Activated naive CD8-positive, alpha-beta T cell treated with anti-CD3 and anti-CD28 coated beads for 36 hours (primary cell): ENCODE measurements at regions not wholly inside any gene's neighbourhood (a gene's known extent, or its start where the extent isn't known, plus 50 kb on each side); places are given as distances from the start of the nearest gene placed in this dataset.

Source experiments
- DNase-seq: peaks from one replicate; pipeline ENCODE4 v3.0.0; 2021
- H3K27ac Mint-ChIP-seq: one replicate; pipeline ENCODE4 v1.8.0; 2022; ENCODE audit warnings: mild to moderate bottlenecking, moderate library complexity, mixed read lengths
- H3K27me3 Mint-ChIP-seq: one replicate; pipeline ENCODE4 v1.8.0; 2022; ENCODE audit warnings: mild to moderate bottlenecking, mixed read lengths
- H3K36me3 Mint-ChIP-seq: one replicate; pipeline ENCODE4 v1.8.0; 2021; ENCODE audit warnings: mild to moderate bottlenecking, mixed read lengths
- H3K4me1 Mint-ChIP-seq: one replicate; pipeline ENCODE4 v1.8.0; 2021; ENCODE audit warnings: mixed read lengths
- H3K4me3 Mint-ChIP-seq: one replicate; pipeline ENCODE4 v1.8.0; 2022; ENCODE audit warnings: mild to moderate bottlenecking, moderate library complexity, mixed read lengths
- H3K9me3 Mint-ChIP-seq: one replicate; pipeline ENCODE4 v1.8.0; 2022; ENCODE audit warnings: mixed read lengths

DNA sequence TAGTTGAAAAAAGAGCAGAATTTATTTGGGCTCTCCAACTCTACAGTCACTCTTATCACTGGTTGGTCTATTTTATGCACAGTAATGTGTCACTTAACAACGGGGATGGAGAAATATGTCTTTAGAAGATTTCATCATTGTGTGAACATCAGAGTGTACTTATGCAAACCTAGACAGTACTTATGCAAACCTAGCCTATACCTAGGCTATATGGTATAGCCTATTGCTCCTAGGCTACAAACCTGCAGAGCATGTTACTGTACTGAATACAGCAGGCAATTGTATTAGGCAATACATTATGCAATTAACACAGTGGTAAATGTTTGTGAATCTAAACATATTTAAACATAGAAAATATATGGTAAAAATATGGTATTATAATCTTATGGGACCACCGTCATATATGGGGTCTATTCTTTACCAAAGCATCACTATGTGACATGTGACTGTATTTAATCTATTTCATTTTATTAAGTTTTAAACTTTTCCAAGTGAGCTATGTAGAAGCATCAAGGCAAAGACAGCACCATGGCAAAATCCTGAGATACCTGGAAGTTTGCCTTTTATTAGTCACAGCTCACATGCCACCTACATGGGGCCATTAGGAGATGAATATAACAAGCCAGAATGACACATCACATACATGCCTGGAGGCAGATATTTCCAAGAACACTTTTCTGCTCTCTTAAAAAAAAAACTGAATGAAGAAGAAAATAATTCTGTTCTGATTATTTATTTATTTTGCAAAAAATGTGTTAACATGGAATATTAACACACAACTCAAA, 537.4 kb downstream of the TUSC7 start:
- H3K9me3 Mint-ChIP-seq: no peaks in the 10 kb centered on the region
- no peaks in the 10 kb centered on the region for H3K4me1 Mint-ChIP-seq
- H3K36me3 Mint-ChIP-seq: no peaks in the 10 kb centered on the region
- H3K27me3 Mint-ChIP-seq: no peaks in the 10 kb centered on the region
- DNase-seq: no peak
- no peak overlapping the region for H3K4me3 Mint-ChIP-seq
- no peak overlapping the region for H3K27ac Mint-ChIP-seq

DNA sequence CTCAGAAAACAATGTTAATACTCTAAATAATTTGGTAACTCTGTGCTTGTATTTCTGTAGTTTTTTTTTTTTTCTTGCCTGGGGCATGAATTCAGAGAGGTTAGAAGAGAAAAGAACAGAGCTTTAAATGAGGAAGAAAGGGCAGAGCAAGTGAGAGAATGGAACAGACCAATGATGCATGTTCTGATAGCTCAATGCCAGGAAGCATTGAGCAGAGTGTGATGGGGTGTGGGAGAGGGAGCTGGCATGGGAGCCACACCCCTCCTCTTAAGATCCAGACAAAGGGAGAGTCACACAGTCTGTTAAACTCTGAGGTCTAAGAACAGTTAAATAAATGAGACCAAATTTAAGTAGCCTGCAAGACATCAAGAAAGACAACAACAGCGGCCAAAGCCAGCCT, 538.6 kb downstream of the TUSC7 start:
- Mint-ChIP-seq H3K9me3 (no peaks in the 10 kb centered on the region), H3K4me3 (no peak overlapping the region), H3K36me3 (no peaks in the 10 kb centered on the region), H3K27me3 (no peaks in the 10 kb centered on the region), H3K27ac (no peak overlapping the region), H3K4me1 (no peaks in the 10 kb centered on the region)
- DNase-seq: no peak

DNA sequence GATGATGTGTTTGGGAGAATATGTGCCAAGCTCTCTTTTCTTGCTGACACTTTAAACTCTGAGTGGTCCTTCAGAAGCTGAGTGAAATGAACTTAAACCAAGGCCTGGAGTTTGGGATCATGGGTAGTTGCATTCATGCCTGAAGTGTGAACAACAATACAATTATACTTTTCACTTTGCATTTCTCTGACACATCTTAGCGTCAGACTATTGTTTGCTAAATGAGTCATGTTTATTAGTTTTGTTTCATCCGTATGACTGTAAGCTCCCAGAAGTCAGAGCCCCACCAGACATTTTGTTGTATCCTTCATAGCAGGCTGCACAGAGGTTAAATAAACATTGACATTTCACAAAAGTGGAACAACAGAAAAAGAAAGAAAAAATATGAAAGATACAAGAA, 542.6 kb downstream of the TUSC7 start:
- H3K27me3 Mint-ChIP-seq: no peaks in the 10 kb centered on the region
- H3K36me3 Mint-ChIP-seq: no peaks in the 10 kb centered on the region
- no peak overlapping the region for H3K27ac Mint-ChIP-seq
- H3K4me3 Mint-ChIP-seq: no peak overlapping the region
- no peaks in the 10 kb centered on the region for H3K4me1 Mint-ChIP-seq
- no peak for DNase-seq
- no peaks in the 10 kb centered on the region for H3K9me3 Mint-ChIP-seq

DNA sequence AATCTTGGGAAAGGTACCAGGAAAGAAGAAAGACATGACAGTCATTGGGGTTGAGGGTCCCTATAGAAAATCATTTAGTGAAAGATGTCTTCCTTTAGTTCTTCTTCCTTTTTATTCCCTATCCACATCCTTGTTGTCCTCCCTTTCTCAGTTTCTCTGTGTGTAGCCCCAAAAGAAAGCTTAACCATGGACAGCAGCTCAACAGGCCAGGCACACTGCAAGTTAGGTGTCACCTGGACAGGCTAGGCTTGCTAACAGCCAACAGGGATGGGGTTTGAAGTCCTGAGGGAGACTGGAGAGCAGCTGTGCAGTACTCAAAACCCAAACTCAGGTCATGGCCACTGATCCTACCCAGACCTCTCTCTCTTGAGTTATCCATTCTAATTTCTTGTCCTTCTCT, 543.1 kb downstream of the TUSC7 start:
- Mint-ChIP-seq H3K27me3 (no peaks in the 10 kb centered on the region), H3K36me3 (no peaks in the 10 kb centered on the region), H3K9me3 (no peaks in the 10 kb centered on the region), H3K4me1 (no peaks in the 10 kb centered on the region), H3K4me3 (no peak overlapping the region), H3K27ac (no peak overlapping the region)
- no peak for DNase-seq

DNA sequence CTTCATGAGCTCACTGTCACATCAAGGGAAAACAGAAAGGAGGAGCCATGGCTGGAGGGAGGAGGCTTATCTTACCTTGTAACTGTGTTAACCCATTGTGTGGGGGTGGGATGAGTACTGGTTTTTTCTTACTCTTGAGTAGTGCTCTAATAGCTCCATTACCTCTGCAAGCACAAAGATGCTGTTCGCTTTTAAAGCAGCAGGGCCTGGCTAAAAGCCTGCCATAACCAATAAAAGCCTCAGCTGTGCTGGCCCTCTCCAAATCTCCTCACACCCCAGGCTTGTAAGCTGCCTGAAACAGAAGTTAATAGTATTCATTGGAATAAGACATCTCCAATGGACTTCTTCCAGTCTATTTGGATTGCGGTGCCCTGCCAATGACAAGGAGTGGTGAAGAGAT, 544.1 kb downstream of the TUSC7 start:
- Mint-ChIP-seq H3K9me3 (no peaks in the 10 kb centered on the region), H3K27ac (no peak overlapping the region), H3K36me3 (no peaks in the 10 kb centered on the region), H3K27me3 (no peaks in the 10 kb centered on the region), H3K4me1 (no peaks in the 10 kb centered on the region), H3K4me3 (no peak overlapping the region)
- DNase-seq: no peak

DNA sequence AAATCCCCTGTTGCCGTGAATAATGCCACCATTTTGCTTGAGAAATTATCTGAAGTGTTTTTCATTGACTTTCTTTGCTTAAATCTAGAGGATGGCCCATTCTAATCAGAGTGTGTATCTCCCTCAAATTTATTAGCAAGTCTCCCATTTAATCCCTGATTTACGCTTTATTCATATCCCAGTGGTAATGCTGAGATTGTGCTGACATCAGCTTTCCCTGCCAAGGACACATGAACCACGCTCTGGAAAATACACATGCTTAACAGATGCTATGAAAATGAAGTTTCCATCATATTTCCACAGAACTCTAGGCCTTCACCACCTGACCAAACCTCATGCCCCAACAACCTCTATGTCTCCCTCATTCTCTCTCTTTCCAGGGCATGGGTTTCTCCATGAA, 545.4 kb downstream of the TUSC7 start:
- Mint-ChIP-seq H3K9me3 (no peaks in the 10 kb centered on the region), H3K4me3 (no peak overlapping the region), H3K4me1 (no peaks in the 10 kb centered on the region), H3K36me3 (no peaks in the 10 kb centered on the region), H3K27ac (no peak overlapping the region), H3K27me3 (no peaks in the 10 kb centered on the region)
- DNase-seq: no peak

DNA sequence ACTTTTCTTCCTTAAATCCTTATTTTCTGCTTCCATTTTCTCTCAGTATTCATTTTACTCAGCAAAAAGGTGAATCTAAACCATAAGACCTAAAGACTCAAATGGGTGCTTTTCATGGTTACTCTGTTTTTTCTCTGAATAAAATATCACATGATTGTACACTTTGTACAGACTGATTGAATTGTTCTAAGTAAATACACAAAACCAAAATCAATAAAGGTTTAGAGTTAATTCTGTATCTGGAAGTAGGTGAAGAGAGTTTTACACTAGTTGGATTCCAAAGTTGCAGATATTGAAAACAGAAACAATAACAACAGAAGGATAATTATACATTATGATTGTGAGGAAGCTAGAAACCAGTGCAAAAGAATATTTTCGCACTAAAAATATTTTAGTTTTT, 546.2 kb downstream of the TUSC7 start:
- Mint-ChIP-seq H3K27me3 (no peaks in the 10 kb centered on the region), H3K36me3 (no peaks in the 10 kb centered on the region)

DNA sequence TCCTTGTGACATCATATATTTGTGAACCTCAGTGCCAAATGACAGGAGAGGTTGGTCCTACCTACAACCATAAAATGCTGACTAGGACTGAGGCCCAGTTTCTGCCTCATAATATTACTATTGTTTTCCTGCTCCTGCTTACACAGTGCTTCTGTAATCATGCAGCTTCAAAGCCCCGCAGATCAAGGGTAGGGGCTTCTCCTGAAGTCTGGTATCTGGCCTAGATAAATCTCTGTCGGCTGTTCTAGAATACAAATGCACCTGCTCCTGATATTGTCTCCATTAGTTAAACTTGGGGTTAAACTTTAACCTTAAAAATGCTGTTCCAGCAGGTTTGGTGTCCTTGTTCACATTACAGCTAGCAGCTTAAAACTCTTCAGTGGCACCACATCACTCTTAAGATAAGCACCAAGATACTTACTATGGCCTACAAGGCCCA, 552.4 kb downstream of the TUSC7 start:
- no peak for DNase-seq
- Mint-ChIP-seq H3K27ac (no peak overlapping the region), H3K27me3 (no peaks in the 10 kb centered on the region), H3K36me3 (no peaks in the 10 kb centered on the region), H3K9me3 (no peaks in the 10 kb centered on the region), H3K4me3 (no peak overlapping the region), H3K4me1 (no peaks in the 10 kb centered on the region)

More for the DNA sequence above, 546.2 kb downstream of the TUSC7 start:
- no peaks in the 10 kb centered on the region for H3K9me3 Mint-ChIP-seq
- H3K4me1 Mint-ChIP-seq: no peaks in the 10 kb centered on the region
- no peak for DNase-seq
- no peak overlapping the region for H3K27ac Mint-ChIP-seq
- no peak overlapping the region for H3K4me3 Mint-ChIP-seq

DNA sequence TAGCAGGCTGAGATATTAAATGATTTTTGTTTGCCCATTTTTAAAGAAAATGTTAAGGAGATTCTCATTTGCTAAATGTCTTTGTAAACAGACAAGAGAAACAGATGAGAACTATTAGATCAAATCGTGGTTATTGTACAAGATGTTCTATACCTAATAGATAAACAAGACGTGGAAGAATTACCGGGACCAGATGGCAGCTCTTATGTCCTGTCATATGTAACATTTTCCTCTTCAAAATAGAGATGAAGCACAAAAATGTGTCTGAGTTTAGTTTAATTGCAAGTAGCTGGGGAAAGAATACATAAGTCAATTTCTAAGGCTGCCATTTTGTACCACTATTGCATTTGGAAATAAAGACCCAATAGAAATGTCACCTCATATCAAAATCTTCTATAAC, 553.7 kb downstream of the TUSC7 start:
- Mint-ChIP-seq H3K4me1 (no peaks in the 10 kb centered on the region), H3K9me3 (no peaks in the 10 kb centered on the region), H3K36me3 (no peaks in the 10 kb centered on the region), H3K27me3 (no peaks in the 10 kb centered on the region), H3K4me3 (no peak overlapping the region), H3K27ac (no peak overlapping the region)
- no peak for DNase-seq

DNA sequence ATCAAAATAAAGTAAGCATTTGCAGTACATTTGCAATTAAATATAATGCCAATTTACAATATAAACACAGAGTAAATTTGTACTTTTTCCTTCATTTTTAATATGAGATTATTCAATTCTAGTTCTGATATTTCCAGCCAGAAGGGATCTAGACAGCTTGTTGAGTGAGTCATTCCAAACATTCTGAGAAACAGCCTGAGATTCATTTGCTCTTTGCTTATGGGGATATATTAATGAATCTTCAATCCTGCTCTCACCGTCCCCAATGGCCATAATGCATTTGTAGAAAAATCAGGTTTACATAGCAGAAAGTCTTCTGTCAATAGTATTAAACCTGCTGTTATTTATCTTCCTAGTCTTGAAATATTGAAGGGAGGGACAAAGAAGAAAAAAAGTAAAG, 554.2 kb downstream of the TUSC7 start:
- no peaks in the 10 kb centered on the region for H3K4me1 Mint-ChIP-seq
- H3K9me3 Mint-ChIP-seq: no peaks in the 10 kb centered on the region
- no peak for DNase-seq
- H3K4me3 Mint-ChIP-seq: no peak overlapping the region
- no peaks in the 10 kb centered on the region for H3K36me3 Mint-ChIP-seq
- H3K27ac Mint-ChIP-seq: no peak overlapping the region
- H3K27me3 Mint-ChIP-seq: no peaks in the 10 kb centered on the region

DNA sequence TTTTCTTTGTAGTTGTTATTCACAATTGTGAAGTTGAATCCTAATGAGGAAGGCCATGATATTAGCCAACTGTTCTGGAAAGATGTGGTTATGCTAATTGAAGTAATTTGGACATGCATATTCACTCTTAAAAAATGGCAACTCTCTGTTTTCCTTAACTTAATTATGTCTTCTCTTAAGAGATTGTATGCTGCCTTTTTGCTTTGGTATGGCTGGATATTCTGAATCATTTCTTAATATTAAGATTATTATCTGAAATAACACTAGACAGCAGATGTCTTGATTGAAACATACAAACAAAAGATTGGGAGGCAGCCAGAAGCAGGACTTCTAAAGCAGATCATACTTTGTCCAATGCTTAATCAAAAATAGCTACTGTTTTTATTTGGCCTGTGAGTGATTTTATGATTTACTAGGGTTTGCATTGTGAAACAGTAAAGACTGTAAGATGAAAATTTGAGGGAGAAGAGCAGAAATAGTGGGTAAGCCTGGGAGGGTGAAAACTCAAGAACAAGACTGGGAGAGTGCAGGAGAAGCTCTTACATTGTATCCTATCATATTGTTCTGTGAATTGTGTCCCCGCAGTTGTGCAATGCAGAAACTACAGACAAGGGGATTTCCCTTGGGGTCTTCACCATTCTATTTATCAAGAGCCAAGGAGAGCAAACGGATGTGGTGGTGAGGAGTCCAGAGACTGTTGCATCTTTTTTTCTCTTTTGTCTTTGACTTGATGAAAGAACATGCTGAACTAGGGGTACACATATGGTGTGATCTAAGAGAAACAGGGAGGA, 554.8 kb downstream of the TUSC7 start:
- H3K27ac Mint-ChIP-seq: no peak overlapping the region

DNA sequence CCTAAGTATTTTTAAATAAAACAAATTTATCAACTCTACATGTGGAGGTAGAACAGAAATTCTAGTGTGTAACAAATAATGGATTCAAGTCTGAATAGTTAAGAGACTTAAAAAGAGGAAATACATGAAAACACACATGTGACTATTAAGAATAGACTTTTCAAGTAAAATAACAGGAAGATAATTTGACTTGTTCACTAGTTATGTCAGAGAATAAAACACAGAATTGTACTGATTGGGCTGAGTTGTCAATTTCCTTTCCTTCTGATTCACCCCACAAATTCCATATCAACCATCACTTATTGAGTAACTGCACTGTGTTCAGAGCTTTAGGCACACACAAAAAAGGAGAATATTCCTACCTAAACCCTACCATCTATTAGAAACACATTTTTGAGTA, 557.2 kb downstream of the TUSC7 start:
- peaks cover 2% of the 10 kb centered on the region for H3K9me3 Mint-ChIP-seq
- no peaks in the 10 kb centered on the region for H3K4me1 Mint-ChIP-seq
- H3K27ac Mint-ChIP-seq: no peak overlapping the region
- H3K4me3 Mint-ChIP-seq: no peak overlapping the region
- H3K27me3 Mint-ChIP-seq: no peaks in the 10 kb centered on the region
- H3K36me3 Mint-ChIP-seq: no peaks in the 10 kb centered on the region
- no peak for DNase-seq

More for the DNA sequence above, 554.8 kb downstream of the TUSC7 start:
- no peaks in the 10 kb centered on the region for H3K4me1 Mint-ChIP-seq
- no peaks in the 10 kb centered on the region for H3K9me3 Mint-ChIP-seq
- H3K27me3 Mint-ChIP-seq: no peaks in the 10 kb centered on the region
- no peak for DNase-seq
- H3K36me3 Mint-ChIP-seq: no peaks in the 10 kb centered on the region
- no peak overlapping the region for H3K4me3 Mint-ChIP-seq

DNA sequence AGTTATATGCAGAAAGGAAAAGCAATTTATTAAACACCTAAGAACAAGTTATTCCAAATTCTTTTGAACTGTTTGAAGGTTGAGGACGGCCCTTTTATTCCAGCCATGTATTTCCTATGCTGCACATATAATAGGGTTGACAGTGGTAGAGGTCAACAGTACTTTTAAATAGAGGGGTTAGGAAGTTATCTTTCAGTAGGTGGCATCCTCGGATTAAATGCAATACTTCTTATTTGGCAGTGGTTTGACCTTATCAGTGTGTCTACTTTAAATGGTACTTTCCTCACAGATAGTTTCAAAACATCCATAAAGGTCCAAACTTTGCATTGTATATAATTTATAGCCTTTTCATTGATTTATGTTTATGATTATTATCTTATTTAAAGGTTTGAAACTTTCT, 558.7 kb downstream of the TUSC7 start:
- Mint-ChIP-seq H3K4me1 (no peaks in the 10 kb centered on the region), H3K4me3 (no peak overlapping the region), H3K27ac (no peak overlapping the region), H3K36me3 (no peaks in the 10 kb centered on the region), H3K9me3 (peaks cover 2% of the 10 kb centered on the region), H3K27me3 (no peaks in the 10 kb centered on the region)
- DNase-seq: no peak

DNA sequence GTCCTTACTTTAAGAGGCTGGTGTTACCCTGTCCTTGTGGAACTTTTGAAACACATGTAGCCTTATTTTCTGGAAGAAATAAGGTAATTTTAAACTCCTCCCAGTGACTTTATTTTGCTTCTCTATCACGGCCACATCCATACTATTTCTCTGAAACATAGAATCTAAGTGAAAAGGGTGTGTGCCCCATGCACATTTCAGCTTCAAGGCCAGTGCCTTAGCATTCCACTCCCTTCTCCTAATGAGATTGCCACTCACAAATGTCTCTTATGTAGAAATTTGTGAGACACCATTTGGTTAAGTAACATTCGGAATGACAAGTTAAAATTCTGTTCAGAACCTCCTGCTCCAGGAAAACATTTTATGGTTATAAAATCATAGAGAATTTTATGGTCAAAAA, 562.7 kb downstream of the TUSC7 start:
- H3K27me3 Mint-ChIP-seq: no peaks in the 10 kb centered on the region
- H3K27ac Mint-ChIP-seq: no peak overlapping the region
- no peak overlapping the region for H3K4me3 Mint-ChIP-seq
- peaks cover 2% of the 10 kb centered on the region for H3K9me3 Mint-ChIP-seq
- DNase-seq: no peak
- H3K36me3 Mint-ChIP-seq: no peaks in the 10 kb centered on the region
- no peaks in the 10 kb centered on the region for H3K4me1 Mint-ChIP-seq

DNA sequence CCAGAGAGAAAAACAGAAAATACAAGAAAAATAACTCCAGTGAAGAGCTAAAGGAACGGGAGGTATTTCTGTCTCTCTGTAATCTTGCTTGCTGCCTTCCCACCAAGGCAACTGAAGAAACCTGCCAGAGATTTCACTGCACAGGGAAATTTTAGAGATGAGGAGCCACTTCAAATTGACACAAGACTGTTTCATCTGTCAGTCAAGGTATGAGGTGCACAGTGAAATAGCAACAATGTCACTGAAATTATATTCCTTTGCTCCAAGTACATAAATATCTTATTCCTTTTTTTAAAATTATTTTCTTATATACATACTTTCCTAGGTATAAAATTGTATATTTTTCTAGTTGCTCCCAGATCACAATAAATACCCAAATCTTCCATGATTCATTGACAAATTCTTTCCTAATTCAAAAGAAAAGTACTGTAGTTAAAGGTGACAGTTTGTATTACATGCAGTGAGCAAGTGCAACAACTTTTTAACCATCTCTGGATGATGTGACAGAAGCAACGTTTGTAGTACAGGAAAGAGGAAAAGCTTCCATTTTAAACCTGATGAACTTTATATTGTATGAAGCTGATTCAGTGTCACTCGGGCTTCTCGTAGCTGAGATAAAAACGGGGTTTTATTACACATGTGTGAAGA, 563.4 kb downstream of the TUSC7 start:
- no peaks in the 10 kb centered on the region for H3K4me1 Mint-ChIP-seq
- no peak for DNase-seq
- H3K9me3 Mint-ChIP-seq: peaks cover 2% of the 10 kb centered on the region
- H3K4me3 Mint-ChIP-seq: no peak overlapping the region
- no peaks in the 10 kb centered on the region for H3K27me3 Mint-ChIP-seq
- no peaks in the 10 kb centered on the region for H3K36me3 Mint-ChIP-seq
- no peak overlapping the region for H3K27ac Mint-ChIP-seq
